GM23248 (cell line): ENCODE measurements at regions not wholly inside any gene's neighbourhood (a gene's known extent, or its start where the extent isn't known, plus 50 kb on each side); places are given as distances from the start of the nearest gene placed in this dataset.
A peak's percentile ranks its signal among the peaks of the same experiment; 100 is the strongest.

Experiments
- DNase-seq: peaks from one replicate; pipeline ENCODE4 v3.0.0-alpha.2; 2015
- H2AFZ ChIP-seq: fragments of 200-600 bp; sonication (generic); 2 replicates; pipeline ENCODE4 v1.6.1; 2016; ENCODE audit warnings: antibody characterized with exemption
- H3F3A ChIP-seq: fragments of 200-600 bp; sonication (generic); 2 replicates; pipeline ENCODE4 v1.6.1; 2016; ENCODE audit warnings: mild to moderate bottlenecking, antibody characterized with exemption, mixed run types; ENCODE audit not compliant: insufficient read depth
- H3K27ac ChIP-seq: fragments of 200-600 bp; sonication (generic); 2 replicates; pipeline ENCODE4 v1.5.1; 2016; ENCODE audit warnings: mild to moderate bottlenecking
- H3K27me3 ChIP-seq: fragments of 200-600 bp; sonication (generic); replicated peaks from 2 replicates; pipeline ENCODE4 v1.6.1; 2016; ENCODE audit warnings: mild to moderate bottlenecking; ENCODE audit not compliant: insufficient read depth
- H3K36me3 ChIP-seq: fragments of 200-600 bp; sonication (generic); 2 replicates; pipeline ENCODE4 v1.6.1; 2016; ENCODE audit warnings: low read depth, mild to moderate bottlenecking
- H3K4me1 ChIP-seq: fragments of 200-600 bp; sonication (generic); 2 replicates; pipeline ENCODE4 v1.6.1; 2016; ENCODE audit warnings: mild to moderate bottlenecking; ENCODE audit not compliant: insufficient read depth
- H3K4me2 ChIP-seq: fragments of 200-600 bp; sonication (generic); one replicate; pipeline ENCODE4 v1.6.1; 2016; ENCODE audit warnings: mild to moderate bottlenecking; ENCODE audit not compliant: unreplicated experiment
- H3K4me3 ChIP-seq: fragments of 200-600 bp; sonication (generic); 2 replicates; pipeline ENCODE4 v1.5.1; 2016; ENCODE audit warnings: mild to moderate bottlenecking
- H3K79me2 ChIP-seq: fragments of 200-600 bp; sonication (generic); 2 replicates; pipeline ENCODE4 v1.6.1; 2016; ENCODE audit warnings: mild to moderate bottlenecking; ENCODE audit not compliant: insufficient read depth
- H3K9ac ChIP-seq: fragments of 200-600 bp; sonication (generic); 2 replicates; pipeline ENCODE4 v1.6.1; 2016; ENCODE audit warnings: mild to moderate bottlenecking
- H3K9me2 ChIP-seq: fragments of 200-600 bp; sonication (generic); 2 replicates; pipeline ENCODE4 v1.6.1; 2016; ENCODE audit warnings: mixed run types, mild to moderate bottlenecking, moderate library complexity; ENCODE audit not compliant: insufficient read depth
- H3K9me3 ChIP-seq: fragments of 200-600 bp; sonication (generic); one replicate; pipeline ENCODE4 v1.6.1; 2017; ENCODE audit warnings: low read depth
- H4K20me1 ChIP-seq: fragments of 200-600 bp; sonication (generic); 2 replicates; pipeline ENCODE4 v1.6.0; 2016; ENCODE audit not compliant: insufficient read depth
- EZH2 ChIP-seq: fragments of 200-600 bp; sonication (generic); IDR thresholded peaks from 2 replicates; pipeline ENCODE4 v1.6.1; 2018; ENCODE audit warnings: antibody characterized with exemption, mild to moderate bottlenecking; ENCODE audit not compliant: insufficient read depth, poor library complexity, severe bottlenecking
- EZH2phosphoT487 ChIP-seq: fragments of 200-600 bp; sonication (generic); IDR thresholded peaks from 2 replicates; pipeline ENCODE4 v1.6.1; 2018; ENCODE audit warnings: antibody characterized with exemption, moderate library complexity, mild to moderate bottlenecking, low read depth; ENCODE audit not compliant: insufficient read depth
- WGBS, 2 experiments: methylation state at CpG; one replicate each; pipeline ENCODE4 v1.1.6; 2015 to 2017; ENCODE audit warnings: low lambda C conversion rate in 2 of 2, low coverage in 1 of 2; ENCODE audit errors: missing lambda C conversion rate in 2 of 2; 5-methylcytosine and 5-hydroxymethylcytosine counted together
- in situ Hi-C: fragments of 300-500 bp; cut with MboI; formaldehyde crosslinking; loops from 2 replicates; pipeline ENCODE4 v1.15.0; 2020

- Histone ChIP-seq H3K4me2 (no peak overlapping the region), H3K36me3 (no peaks in the 10 kb centered on the region), H3K9ac (no peak overlapping the region), H3K27me3 (no peaks in the 10 kb centered on the region), H3K27ac (no peak overlapping the region), H2AFZ (no peak overlapping the region), H3K4me1 (no peaks in the 10 kb centered on the region), H3F3A (no peaks in the 10 kb centered on the region), H3K9me3 (no peaks in the 10 kb centered on the region), H3K79me2 (no peaks in the 10 kb centered on the region), H4K20me1 (no peaks in the 10 kb centered on the region), H3K4me3 (no peak overlapping the region), H3K9me2 (no peaks in the 10 kb centered on the region; the same call in 1 of the 2 replicates)
- in situ Hi-C loops, result no loop called here
- no peak for DNase-seq
- TF ChIP-seq EZH2 (no peak), EZH2phosphoT487 (no peak)
- 89 to 91% methylated on average over 3 of the region's 3 CpGs for WGBS, 2 experiments
Measured at GRCh38 chr6:73962884-73963283, 266.9 kb downstream of the CD109 start.

- Histone ChIP-seq H3K79me2 (no peaks in the 10 kb centered on the region), H2AFZ (no peak overlapping the region), H3F3A (no peaks in the 10 kb centered on the region), H3K27ac (no peak overlapping the region), H3K9ac (no peak overlapping the region), H3K27me3 (no peaks in the 10 kb centered on the region), H3K9me2 (no peaks in the 10 kb centered on the region), H3K4me2 (no peak overlapping the region), H3K4me3 (no peak overlapping the region), H3K4me1 (0 out of 2 replicates have a peak, but pooled peaks cover 4% of the 10 kb centered on the region), H3K9me3 (no peaks in the 10 kb centered on the region), H3K36me3 (no peaks in the 10 kb centered on the region), H4K20me1 (no peaks in the 10 kb centered on the region)
- 30 to 41% methylated on average over 1 of the region's 1 CpG for WGBS, 2 experiments
- in situ Hi-C loops, result no loop called here
- TF ChIP-seq EZH2 (no peak), EZH2phosphoT487 (no peak)
- DNase-seq, result no peak
Measured at GRCh38 chr6:73956305-73956704, 260.3 kb downstream of the CD109 start.

GRCh38 chr6:73955800-73956199, 259.8 kb downstream of the CD109 start:
- H3K9ac ChIP-seq, result no peak overlapping the region
- 0 out of 2 replicates have a peak, but pooled peaks cover 8% of the 10 kb centered on the region for H3K4me1 ChIP-seq
- no peaks in the 10 kb centered on the region for H3K79me2 ChIP-seq
- no peaks in the 10 kb centered on the region for H3F3A ChIP-seq
- no peaks in the 10 kb centered on the region for H3K36me3 ChIP-seq
- no peak for TF ChIP-seq EZH2
- TF ChIP-seq EZH2phosphoT487, result no peak
- no peak overlapping the region for H3K27ac ChIP-seq
- no peak for DNase-seq
- H4K20me1 ChIP-seq, result no peaks in the 10 kb centered on the region
- 69 to 76% methylated on average over 4 of the region's 4 CpGs for WGBS, 2 experiments
- H3K9me3 ChIP-seq, result no peaks in the 10 kb centered on the region
- in situ Hi-C loops, result no loop called here
- no peak overlapping the region for H3K4me2 ChIP-seq
- H2AFZ ChIP-seq, result no peak overlapping the region
- no peak overlapping the region for H3K4me3 ChIP-seq
- no peaks in the 10 kb centered on the region for H3K27me3 ChIP-seq
- H3K9me2 ChIP-seq, result no peaks in the 10 kb centered on the region

- Histone ChIP-seq H3K27ac (no peak overlapping the region), H3K9me3 (no peaks in the 10 kb centered on the region), H3F3A (no peaks in the 10 kb centered on the region), H3K27me3 (no peaks in the 10 kb centered on the region), H3K4me2 (no peak overlapping the region), H3K9ac (no peak overlapping the region), H2AFZ (no peak overlapping the region), H3K36me3 (no peaks in the 10 kb centered on the region), H4K20me1 (no peaks in the 10 kb centered on the region), H3K4me3 (no peak overlapping the region), H3K4me1 (0 out of 2 replicates have a peak, but pooled peaks cover 8% of the 10 kb centered on the region), H3K79me2 (no peaks in the 10 kb centered on the region), H3K9me2 (no peaks in the 10 kb centered on the region)
- TF ChIP-seq EZH2, result no peak
- TF ChIP-seq EZH2phosphoT487, result no peak
- in situ Hi-C loops, result no loop called here
- DNase-seq, result no peak
Measured at GRCh38 chr6:73954881-73955280, 258.9 kb downstream of the CD109 start.

- in situ Hi-C loops, result no loop called here
- peak; percentile 63 for DNase-seq
- Histone ChIP-seq H3K9ac (no peak overlapping the region), H4K20me1 (no peaks in the 10 kb centered on the region), H3K9me2 (no peaks in the 10 kb centered on the region), H3K4me1 (0 out of 2 replicates have a peak, but pooled peaks cover 8% of the 10 kb centered on the region), H3K27me3 (no peaks in the 10 kb centered on the region), H3K79me2 (no peaks in the 10 kb centered on the region), H2AFZ (no peak overlapping the region), H3K4me2 (peak overlapping the region; percentile 1), H3K36me3 (no peaks in the 10 kb centered on the region), H3F3A (no peaks in the 10 kb centered on the region), H3K27ac (no peak overlapping the region), H3K4me3 (no peak overlapping the region), H3K9me3 (no peaks in the 10 kb centered on the region)
- TF ChIP-seq EZH2 (no peak), EZH2phosphoT487 (no peak)
Measured at GRCh38 chr6:73951183-73951582, 255.2 kb downstream of the CD109 start.
